HG02884 (cell line): ENCODE measurements at regions not wholly inside any gene's neighbourhood (a gene's known extent, or its start where the extent isn't known, plus 50 kb on each side); places are given as distances from the start of the nearest gene placed in this dataset.
A peak's percentile ranks its signal among the peaks of the same experiment; 100 is the strongest.
"Not testable (repeated sequence)": the region's sequence is repeated elsewhere in the genome, so short reads cannot be mapped to it uniquely, and the experiment has no call there.

Source experiments
- ATAC-seq: cut with Tn5 transposase; IDR thresholded peaks from one replicate; pipeline ENCODE4 v1.9.1; 2021; ENCODE audit warnings: mild to moderate bottlenecking, moderate library complexity; ENCODE audit not compliant: unreplicated experiment

DNA sequence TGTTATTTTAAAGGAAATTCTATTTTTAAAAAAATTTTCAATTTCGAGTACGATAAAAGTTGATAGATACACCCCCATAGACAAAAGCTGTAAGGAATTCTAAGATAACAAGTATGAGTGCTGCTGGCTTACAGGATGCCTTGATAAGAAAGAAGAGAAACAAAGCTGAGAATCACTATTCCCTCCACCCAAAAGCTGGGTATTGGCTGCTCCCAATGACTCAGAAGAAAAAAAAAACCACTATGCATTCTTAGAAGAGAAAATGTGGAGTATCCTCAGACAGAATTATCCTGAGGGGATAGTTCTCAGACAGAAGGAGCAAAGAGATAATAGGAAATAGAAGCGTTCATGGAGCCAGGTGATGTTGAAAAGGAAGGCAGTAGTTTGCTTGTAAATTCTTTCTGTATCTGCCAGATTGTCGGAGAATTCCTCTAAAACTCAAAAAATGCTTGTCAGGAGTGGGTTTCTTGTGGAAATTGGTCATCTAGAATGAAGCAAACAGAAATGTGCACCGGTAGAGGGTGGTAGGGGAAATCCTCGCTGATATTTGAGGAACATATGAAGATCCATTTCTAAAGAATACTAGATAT is 217.5 kb upstream of the ADAMTS3 start:
- ATAC-seq = no peak

DNA sequence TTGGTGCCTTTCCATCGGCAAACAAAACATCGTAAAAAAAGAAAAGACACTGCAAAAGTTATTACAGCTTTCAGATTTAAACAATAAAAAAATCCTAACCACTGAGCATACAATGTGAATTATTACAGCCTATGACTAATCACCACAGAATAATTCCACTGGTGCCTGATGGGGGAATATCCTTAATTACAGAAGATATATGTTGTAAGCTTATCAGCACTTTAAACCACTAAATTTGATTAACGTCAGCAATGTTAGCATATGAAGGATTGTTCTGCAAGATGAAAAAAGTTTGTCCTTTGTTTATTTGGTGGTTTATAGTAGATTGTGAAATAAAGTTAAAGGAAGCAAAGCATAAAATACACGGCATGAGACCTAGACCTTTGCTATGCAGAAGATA is 210.2 kb upstream of the ADAMTS3 start:
- ATAC-seq = no peak

DNA sequence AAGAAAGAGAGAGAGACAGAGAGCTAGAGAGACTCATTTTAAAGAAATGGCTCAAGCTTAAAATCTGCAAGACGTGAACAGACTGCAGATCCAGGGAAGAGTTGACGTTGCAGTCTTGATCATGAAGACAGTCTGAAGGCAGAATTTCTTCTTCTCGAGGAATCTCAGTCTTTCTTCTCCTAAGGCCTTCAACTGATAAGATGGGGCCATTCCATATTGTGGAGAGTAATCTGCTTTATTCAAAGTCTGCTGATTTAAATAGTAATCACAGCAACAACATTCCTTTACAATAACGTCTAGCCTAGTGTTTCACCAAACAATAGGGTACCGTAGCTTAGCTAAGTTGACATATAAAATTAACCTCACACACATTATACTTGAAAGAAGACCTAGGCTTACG is 208.4 kb upstream of the ADAMTS3 start:
- no peak for ATAC-seq

DNA sequence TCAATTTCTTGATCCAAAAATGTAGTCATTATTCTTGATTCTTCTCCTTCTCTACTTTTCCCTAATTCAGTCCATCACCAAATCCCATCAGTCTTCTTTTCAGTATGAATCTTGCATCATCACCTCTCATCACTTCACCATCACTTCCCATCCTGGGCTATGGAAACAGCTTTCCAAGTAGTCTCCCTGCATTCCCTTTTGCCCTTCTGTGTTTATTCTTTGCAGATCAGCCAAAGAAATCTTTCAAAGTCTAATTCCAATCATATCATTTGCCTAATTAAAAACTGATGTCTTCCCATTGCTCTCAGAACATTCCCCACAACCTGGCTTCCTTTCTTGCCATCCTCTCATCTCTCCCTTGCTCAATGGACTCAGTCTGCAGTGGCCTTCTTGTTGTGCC is 201.7 kb upstream of the ADAMTS3 start:
- no peak for ATAC-seq

DNA sequence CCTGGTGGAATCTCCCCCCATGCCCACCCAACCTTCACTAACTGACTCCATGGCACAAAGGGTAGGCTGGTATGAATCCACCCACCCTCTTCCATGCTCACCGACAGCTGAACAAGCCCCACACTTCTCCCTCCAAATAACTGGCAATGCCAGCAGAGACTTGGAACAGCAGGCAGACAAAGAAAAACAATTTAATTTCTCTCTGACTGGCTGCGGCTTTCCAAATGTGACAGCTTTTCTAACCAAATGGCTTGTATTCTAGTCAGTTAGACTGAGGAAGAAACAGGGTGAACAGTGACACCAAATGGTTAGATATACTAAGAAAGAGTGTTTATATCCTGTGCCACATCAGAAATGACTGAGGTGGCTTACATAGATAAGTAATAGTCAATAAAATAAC is 199.3 kb upstream of the ADAMTS3 start:
- no peak for ATAC-seq

DNA sequence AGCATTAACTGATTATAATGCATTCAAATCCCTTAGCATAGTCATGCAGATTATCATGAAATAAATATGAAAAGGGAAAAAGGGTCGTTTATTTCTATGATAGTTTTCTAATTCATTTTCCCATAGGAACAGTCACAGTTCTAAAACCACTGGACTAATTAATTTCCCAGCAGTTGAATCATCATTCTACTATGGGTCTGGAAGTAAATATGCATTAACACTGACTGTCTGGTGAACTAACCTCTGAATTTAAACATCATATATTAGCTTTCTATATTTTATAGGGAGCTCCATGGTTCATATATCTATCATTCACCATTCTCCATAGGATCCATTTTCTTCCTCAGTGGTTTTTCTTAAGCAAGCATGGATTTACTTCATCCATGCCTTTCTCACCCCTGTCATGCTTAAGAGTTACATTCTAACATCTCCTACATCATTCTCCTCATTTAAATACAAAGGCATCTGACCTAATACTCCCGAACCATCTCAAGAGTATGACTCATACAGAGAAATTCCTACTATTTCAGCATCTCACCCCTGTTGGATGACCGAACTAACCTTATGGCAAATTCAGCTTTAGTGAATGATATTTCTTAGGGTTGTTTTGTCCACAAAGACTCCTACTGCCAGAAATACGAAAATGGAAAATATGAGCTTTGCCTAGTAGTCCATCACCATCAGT is 198.7 kb upstream of the ADAMTS3 start:
- ATAC-seq = no peak

DNA sequence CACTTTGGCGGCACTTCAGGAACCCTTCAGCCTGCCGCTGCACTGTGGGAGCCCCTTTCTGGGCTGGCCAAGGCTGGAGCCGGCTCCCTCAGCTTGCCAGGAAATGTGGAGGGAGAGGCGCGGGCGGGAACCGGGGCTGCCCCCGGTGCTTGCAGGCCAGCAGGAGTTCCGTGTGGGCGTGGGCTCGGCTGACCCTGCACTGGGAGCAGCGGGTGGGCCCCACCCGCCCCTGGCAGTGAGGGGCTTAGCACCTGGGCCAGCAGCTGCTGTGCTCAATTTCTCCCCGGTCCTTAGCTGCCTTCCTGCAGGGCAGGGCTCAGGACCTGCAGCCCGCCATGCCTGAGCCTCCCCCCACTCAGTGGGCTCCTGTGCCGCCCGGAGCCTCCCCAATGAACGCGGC is 196.8 kb upstream of the ADAMTS3 start:
- ATAC-seq = not testable (repeated sequence)

DNA sequence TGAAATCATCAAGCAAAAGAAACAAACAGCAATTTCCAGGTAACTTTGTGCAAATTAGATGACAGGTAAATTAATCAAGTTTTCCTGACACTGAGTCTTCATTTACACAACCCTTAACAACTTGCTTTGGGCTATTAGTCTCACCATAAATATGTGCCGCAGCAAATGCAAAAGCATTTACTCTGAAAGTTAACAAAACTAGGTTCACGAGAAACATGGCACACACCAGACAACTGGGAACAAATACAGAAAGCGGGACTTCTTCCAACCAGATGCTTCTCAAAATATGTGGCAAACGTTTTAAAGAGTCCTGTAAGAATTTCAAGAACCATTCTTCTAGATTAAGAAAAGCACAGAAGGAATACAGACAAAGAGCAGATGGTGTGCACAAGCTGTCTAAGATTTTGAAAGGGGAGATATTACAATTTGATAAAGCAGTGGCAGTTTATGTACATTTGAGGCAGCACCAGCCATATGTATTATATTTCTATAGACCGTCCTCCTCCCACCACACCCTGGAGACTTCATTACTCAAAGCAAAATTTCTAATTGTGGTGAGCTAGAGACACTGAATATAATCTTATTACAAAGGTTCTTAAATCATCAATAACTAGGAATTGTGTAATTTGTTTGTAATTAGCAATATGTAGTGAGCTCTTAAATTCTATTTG is 192.5 kb upstream of the ADAMTS3 start:
- ATAC-seq = no peak

DNA sequence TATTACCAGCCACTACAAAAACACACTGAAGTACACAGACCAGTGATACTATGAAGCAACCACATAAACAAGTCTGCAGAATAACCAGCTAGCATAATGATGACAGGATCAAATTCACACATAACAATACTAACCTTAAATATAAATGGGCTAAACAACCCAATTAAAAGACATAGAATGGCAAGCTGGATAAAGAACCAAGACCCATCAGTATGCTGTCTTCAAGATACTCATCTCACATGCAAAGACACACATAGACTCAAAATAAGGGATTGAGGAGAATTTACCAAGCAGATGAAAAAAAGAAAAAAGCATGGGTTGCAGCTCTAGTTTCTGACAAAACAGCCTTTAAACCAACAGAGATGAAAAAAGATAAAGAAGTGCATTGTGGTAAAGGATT is 184.4 kb upstream of the ADAMTS3 start:
- ATAC-seq = not testable (repeated sequence)

DNA sequence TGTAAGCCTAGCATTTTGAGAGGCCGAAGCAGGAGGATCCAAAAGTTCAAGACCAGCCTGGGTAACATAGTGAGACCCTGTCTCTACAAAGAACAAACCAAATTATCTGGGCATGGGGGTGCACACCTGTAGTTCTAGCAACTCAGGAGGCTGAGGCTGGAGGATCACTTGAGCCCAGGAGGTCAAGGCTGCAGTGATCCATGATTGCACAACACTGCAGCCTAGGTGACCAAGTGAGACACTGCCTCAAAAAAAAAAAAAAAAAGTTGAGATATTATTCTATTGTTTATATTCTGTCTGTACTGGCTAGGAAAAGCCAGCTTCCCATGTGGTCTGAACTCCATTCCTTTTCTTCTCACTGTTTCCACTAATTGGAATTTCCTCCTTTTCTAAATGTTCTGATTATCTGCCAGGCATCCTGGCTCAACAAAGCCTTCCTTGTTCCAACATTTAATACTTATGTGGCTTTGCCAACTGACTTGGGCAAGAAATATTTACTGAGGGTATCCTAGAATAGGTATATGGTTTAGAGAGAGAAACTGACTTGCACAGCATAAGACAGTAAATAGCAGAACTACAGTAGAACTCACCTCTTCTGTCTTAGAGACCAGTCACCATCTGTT is 175.2 kb upstream of the ADAMTS3 start:
- ATAC-seq = no peak

DNA sequence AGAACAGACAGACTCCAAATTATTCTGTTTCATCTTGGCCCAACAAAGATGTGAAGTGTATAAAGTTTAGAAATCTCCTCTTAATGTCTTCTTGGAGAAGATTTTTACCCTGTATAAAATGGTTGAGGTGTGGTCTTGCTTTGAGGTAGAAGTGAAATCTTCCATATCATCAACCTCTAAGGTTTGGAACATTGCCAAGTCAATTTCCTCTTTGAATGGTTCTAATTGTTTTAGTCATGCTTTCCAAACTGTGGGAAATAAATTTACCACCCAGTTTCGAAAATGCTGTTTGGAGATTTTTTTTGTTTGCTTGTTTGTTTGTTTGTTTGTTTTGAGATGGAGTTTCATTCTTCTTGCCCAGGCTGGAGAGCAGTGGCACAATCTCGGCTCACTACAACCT is 174.1 kb upstream of the ADAMTS3 start:
- ATAC-seq = no peak

DNA sequence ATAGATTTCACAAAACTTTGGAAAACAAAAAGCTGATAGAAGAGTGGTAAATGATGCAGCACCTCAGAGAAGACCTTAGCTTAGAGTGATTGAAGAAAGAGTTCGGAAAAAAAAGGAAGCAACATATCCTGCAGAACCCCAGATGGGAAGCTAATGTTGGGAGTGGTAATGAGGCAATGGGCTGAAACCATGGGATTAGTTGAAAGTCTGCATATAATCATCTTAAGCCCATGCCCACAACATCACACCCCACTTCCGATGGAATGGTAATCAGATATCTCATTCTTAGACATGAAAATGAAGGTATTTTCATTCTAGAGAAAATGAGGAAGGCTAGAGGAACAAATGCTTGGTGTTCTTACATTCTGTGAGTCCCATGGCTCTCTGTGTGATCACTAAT is 146.3 kb upstream of the ADAMTS3 start:
- no peak for ATAC-seq

DNA sequence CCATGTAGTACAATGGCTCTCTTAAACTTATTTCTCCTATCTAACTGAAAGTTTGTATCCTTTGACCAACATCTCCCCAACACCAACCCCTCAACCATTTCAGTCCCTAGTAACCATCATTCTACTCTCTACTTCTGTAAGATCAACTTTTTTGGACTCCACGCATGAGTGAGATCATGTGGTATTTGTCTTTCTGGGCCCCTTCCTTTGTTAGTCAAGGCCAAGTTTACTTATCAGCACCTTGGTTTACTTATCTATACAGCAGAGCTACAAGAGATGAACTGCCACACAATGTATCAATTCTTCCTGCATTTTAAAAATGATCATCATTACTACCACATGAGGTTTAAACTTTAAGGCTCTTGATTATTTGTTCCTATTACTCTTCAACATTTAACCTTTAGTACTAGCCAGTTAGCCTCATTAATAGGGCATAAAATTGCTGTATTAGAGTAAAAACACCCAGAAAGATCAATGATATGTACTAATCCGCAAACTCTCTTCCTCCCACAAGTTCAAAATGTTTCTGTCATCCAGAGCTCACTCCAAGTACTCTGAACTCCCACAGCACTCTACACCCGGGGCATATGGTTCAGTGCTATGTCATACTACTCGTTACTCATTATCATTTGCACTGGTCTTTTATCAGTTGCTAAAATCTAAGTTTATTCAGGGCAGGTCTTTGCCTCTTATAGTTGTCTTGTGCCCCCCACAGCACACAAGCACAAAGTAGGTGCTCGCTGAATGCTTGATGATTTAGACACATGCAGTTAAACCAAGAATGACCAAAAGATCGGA is 145.7 kb upstream of the ADAMTS3 start:
- ATAC-seq = no peak

DNA sequence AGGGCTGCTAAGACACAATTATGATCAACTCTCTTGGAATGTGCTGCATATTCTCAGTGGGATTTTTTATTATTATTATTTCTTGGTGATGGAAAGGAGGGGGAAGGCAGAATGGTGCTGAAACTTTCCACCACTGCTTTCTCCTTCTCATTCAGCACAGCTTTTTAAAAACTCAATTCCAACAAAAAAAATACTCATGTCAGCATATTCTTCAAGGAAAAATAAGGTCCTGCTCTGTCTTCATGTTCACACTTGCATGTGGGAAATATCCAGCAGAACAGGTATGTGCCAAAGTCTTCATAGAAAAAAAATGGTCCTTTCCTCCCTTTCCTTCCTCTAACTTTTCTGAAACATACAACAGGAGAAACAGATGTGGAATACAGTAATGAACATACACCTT is 144.0 kb upstream of the ADAMTS3 start:
- ATAC-seq = no peak

DNA sequence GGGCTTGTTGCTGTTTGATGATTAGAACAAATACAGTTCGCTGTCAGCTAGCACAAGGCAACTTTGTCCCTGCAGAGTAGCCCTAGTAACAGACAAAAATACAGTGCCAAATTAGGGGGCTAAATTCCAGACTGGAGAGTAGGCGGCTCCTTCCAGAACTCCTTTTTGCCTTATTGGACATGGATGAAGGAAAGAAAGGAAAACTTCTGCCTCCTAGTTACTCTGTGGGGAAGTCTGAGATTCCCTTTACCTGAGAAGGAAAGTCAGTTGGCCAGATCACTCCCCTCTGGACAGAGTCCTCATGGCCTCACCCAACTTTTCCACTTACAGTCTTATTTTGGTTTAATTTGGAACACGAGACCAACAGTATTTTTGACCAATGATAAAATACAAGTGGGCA is 140.5 kb upstream of the ADAMTS3 start:
- no peak for ATAC-seq

DNA sequence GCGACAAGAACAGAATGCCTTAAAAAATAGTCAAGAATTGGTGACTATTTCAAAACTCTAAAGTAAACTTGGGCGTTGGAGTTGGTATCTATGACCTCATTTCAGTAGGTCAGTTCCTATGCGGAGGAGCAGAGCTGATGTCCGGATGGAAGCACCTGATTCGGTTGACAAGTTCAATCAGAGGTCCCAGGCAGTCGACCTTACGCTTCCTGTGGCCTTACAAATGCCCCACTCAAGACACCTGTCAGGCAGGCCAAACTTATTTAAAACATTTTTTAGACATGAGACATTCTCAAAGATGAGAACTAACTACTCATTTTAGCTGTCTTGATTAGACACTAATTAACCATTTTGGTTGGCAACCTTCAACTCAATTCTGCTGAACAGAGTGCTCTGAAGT is 137.7 kb upstream of the ADAMTS3 start:
- no peak for ATAC-seq

DNA sequence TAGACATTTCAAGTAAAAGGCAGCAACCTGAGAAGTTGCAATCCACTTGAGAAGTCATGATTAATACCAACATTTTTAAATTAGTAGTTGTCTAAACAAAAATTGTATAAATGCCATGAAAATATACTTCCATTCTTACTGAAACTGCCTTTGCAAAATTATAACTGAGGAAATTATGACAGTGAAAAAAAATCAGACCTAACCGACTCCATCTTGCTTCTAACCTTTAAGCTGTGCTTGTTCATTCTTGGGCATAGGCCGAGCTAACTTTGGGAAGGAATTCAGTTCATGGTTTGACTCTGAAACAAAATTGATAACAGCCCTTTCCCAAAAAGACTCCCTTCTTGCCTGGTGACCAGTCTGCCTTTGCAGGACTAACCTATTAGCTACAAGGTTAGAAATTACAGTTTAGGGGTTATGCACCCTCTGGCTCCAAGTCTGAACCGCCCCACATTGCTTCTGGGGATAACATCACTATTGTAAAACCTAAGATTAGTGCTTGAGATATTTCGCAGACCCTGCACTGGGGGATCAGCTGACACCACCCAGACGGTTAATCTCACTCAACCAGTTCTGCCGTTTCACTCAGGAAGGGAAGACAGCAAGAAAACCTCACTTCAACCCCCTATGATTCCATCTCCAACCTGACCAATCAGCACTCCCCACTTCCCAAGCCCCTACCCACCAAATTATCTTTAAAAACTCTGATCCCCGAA is 136.1 kb upstream of the ADAMTS3 start:
- not testable (repeated sequence) for ATAC-seq

DNA sequence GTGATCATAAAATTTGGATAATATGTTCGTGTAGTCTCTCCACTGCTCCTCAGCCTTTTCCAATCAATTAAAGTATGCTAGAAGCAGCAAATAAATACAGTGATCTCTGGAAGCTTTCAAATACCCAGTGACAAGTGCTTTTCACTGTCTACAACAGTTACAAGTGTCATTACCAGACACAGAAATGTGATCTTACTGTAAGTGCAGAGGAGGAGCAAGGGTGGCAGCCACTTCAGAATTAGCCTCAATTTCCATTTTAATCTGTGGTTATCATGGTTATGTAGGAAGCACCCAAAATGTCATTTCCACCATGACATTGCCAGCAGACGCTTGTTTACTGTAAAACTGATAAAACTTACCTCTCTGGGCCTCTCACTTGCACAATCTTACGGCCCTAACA is 133.9 kb upstream of the ADAMTS3 start:
- ATAC-seq = no peak

DNA sequence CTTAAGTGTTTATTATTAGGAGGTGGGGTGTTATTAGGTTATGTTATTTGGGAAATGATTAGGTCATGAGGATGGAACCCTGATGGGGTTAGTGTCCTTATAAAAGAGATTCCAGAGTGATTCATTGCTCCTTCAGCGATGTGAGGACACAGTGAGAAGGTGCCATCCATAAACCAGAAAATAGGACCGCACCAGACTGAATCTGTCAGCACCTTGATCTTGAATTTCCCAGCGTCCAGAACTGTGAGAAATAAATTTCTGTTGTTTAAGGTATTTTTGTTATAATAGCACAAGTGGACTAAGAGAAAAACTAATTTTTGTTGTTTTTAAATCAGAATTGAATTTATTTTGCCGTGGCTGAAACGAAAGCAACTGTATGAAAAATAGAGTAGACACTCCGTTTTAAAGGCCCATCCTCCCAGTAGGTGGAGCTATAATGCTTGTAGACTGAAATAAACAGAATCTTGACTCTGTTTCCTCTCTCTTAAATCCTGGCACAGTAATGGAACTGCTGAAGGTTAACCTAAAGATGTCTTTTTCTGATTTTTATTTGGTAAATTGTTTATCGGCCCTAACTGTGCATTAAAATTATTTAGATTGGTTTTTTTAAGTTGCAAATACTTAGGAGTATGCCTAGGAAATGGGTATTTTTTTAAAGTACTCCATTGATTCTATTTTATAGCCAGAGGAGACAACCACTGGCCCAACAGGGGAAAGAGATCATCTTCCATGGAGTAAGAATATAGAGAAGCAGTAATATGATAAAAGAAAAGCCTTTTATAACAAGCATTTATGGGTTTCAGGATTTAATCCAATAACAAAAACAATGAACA is 133.2 kb upstream of the ADAMTS3 start:
- peak; percentile 74 for ATAC-seq

DNA sequence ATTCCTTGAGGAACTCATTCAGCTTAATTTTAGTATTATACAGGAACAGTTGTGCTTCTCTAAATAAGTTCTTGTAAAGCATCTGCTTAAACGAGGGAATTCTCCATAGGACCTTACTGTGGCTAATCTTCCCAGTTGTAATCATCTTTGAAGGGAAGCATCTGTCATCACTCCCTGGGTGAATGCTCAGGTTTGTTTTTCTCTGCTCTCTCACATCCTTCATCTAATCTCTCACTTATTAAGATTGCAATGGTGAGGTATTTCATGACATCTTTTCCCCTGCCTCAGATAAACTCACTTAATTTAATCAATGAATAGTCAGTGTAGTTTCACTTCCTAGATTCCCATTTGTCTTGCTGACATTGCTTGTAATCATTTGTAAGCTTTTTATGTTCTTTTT is 121.8 kb upstream of the ADAMTS3 start:
- ATAC-seq = no peak
